ENCODE measurements at regions not wholly inside any gene's neighbourhood (a gene's known extent, or its start where the extent isn't known, plus 50 kb on each side); places are given as distances from the start of the nearest gene placed in this dataset.

GRCh38 chr2:139380051-139380450 lies 599.9 kb upstream of the NXPH2 start:
- Histone ChIP-seq H3K9me3 (ENCODE audit: low read length) (no peaks in the 10 kb centered on the region), H3F3A (ENCODE audit: insufficient read depth, low read length) (no peaks in the 10 kb centered on the region), H4K20me1 (ENCODE audit: insufficient read depth, low read length) (no peaks in the 10 kb centered on the region), H3K9ac (ENCODE audit: low read length) (no peak overlapping the region), H3K9me2 (ENCODE audit: low read depth, low read length) (no peaks in the 10 kb centered on the region), H3K4me2 (ENCODE audit: low read length) (no peak overlapping the region), H3K79me2 (ENCODE audit: insufficient read depth, low read length) (no peaks in the 10 kb centered on the region), H3K27me3 (ENCODE audit: insufficient read depth, low read length) (no peaks in the 10 kb centered on the region), H2AFZ (ENCODE audit: low read length) (no peak overlapping the region), H3K36me3 (ENCODE audit: insufficient read depth, low read length) (no peaks in the 10 kb centered on the region), H3K27ac (ENCODE audit: low read depth, low read length, poor library complexity, severe bottlenecking) (no peak overlapping the region), H3K4me3 (ENCODE audit: low read depth, low read length, poor library complexity, severe bottlenecking) (no peak overlapping the region), H3K4me1 (ENCODE audit: insufficient read depth, low read length, severe bottlenecking) (no peaks in the 10 kb centered on the region)
- no peak for TF ChIP-seq EZH2 (IDR thresholded peaks at IDR 0.05; ENCODE audit: borderline replicate concordance, low read length)
- no peak for TF ChIP-seq CTCF (IDR thresholded peaks at IDR 0.05; ENCODE audit: low read length)

DNA sequence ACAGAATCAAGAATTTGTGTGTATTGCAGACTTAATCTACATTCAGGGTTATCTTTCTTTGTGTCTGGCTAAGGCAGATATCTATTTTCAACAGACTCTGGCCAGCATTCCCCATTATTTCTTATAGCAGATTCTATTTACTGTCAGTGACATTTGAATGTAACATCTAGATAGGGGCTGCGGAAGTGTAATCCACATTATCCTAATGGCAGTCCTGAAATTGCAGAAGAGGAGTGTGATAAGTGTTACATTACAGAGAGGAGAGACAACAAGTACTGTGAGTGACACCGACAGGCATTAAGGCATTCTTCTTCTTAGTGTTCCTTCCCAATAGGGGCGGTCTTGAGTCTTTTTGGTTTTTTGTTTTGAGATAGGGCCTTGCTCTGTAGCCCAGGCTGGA lies 598.2 kb upstream of the NXPH2 start:
- Histone ChIP-seq H4K20me1 (ENCODE audit: insufficient read depth, low read length) (no peaks in the 10 kb centered on the region), H2AFZ (ENCODE audit: low read length) (no peak overlapping the region), H3K27ac (ENCODE audit: low read depth, low read length, poor library complexity, severe bottlenecking) (no peak overlapping the region), H3K9me2 (ENCODE audit: low read depth, low read length) (no peaks in the 10 kb centered on the region), H3K9ac (ENCODE audit: low read length) (no peak overlapping the region), H3K9me3 (ENCODE audit: low read length) (no peaks in the 10 kb centered on the region), H3K4me3 (ENCODE audit: low read depth, low read length, poor library complexity, severe bottlenecking) (no peak overlapping the region), H3K27me3 (ENCODE audit: insufficient read depth, low read length) (no peaks in the 10 kb centered on the region), H3K4me1 (ENCODE audit: insufficient read depth, low read length, severe bottlenecking) (no peaks in the 10 kb centered on the region), H3K79me2 (ENCODE audit: insufficient read depth, low read length) (no peaks in the 10 kb centered on the region), H3K4me2 (ENCODE audit: low read length) (no peak overlapping the region), H3K36me3 (ENCODE audit: insufficient read depth, low read length) (no peaks in the 10 kb centered on the region), H3F3A (ENCODE audit: insufficient read depth, low read length) (no peaks in the 10 kb centered on the region)
- TF ChIP-seq CTCF (IDR thresholded peaks at IDR 0.05; ENCODE audit: low read length), result no peak
- TF ChIP-seq EZH2 (IDR thresholded peaks at IDR 0.05; ENCODE audit: borderline replicate concordance, low read length), result no peak

- no peaks in the 10 kb centered on the region for H3K79me2 ChIP-seq (ENCODE audit: insufficient read depth, low read length)
- no peaks in the 10 kb centered on the region for H3K4me1 ChIP-seq (ENCODE audit: insufficient read depth, low read length, severe bottlenecking)
- H3K36me3 ChIP-seq (ENCODE audit: insufficient read depth, low read length), result no peaks in the 10 kb centered on the region
- H2AFZ ChIP-seq (ENCODE audit: low read length), result no peak overlapping the region
- H3F3A ChIP-seq (ENCODE audit: insufficient read depth, low read length), result no peaks in the 10 kb centered on the region
- no peaks in the 10 kb centered on the region for H4K20me1 ChIP-seq (ENCODE audit: insufficient read depth, low read length)
- no peak overlapping the region for H3K9ac ChIP-seq (ENCODE audit: low read length)
- no peak for TF ChIP-seq CTCF (IDR thresholded peaks at IDR 0.05; ENCODE audit: low read length)
- no peak for TF ChIP-seq EZH2 (IDR thresholded peaks at IDR 0.05; ENCODE audit: borderline replicate concordance, low read length)
- no peak overlapping the region for H3K27ac ChIP-seq (ENCODE audit: low read depth, low read length, poor library complexity, severe bottlenecking)
- H3K4me2 ChIP-seq (ENCODE audit: low read length), result no peak overlapping the region
- H3K9me3 ChIP-seq (ENCODE audit: low read length), result no peaks in the 10 kb centered on the region
- no peaks in the 10 kb centered on the region for H3K9me2 ChIP-seq (ENCODE audit: low read depth, low read length)
- no peak overlapping the region for H3K4me3 ChIP-seq (ENCODE audit: low read depth, low read length, poor library complexity, severe bottlenecking)
- H3K27me3 ChIP-seq (ENCODE audit: insufficient read depth, low read length), result no peaks in the 10 kb centered on the region
Measured at GRCh38 chr2:139374296-139374850, 594.2 kb upstream of the NXPH2 start.

Data from OCI-LY1 (cell line).